GM12878 (cell line): ENCODE measurements at regions not wholly inside any gene's neighbourhood (a gene's known extent, or its start where the extent isn't known, plus 50 kb on each side); places are given as distances from the start of the nearest gene placed in this dataset.

Experiments used
- ATF7 ChIP-seq: fragments of 450-650 bp; IDR thresholded peaks from 2 replicates; pipeline ENCODE4 v1.6.1; 2016; ENCODE audit warnings: low read depth, mild to moderate bottlenecking
- CTCF ChIP-seq, 3 experiments: IDR thresholded peaks in 2 of 3; conservative IDR thresholded peaks in 1 of 3; 2 replicates each; pipeline ENCODE4 v1.5.1; 2011; ENCODE audit warnings: low read depth in 3 of 3, low read length in 3 of 3, mild to moderate bottlenecking in 3 of 3, control low read depth in 2 of 3, moderate library complexity in 2 of 3, inconsistent platforms in 1 of 3, mixed read lengths in 1 of 3; ENCODE audit not compliant: control insufficient read depth in 2 of 3, insufficient read depth in 1 of 3; ENCODE audit errors: extremely low read depth in 1 of 3
- GABPA ChIP-seq: IDR thresholded peaks from 2 replicates; pipeline ENCODE4 v1.6.1; 2014; ENCODE audit warnings: antibody characterized with exemption, low read depth, mild to moderate bottlenecking, inconsistent platforms
- NFYB ChIP-seq: IDR thresholded peaks from 2 replicates; pipeline ENCODE4 v1.6.1; 2011; ENCODE audit warnings: low read depth, mild to moderate bottlenecking, low read length, improper control_type of control experiment, moderate library complexity; ENCODE audit not compliant: insufficient read depth
- POLR2A ChIP-seq: IDR thresholded peaks from 2 replicates; pipeline ENCODE4 v1.6.1; 2011; ENCODE audit warnings: low read depth, mild to moderate bottlenecking, low read length
- SIN3A ChIP-seq: IDR thresholded peaks from 2 replicates; pipeline ENCODE4 v1.6.1; 2012; ENCODE audit warnings: low read depth, low read length, improper control_type of control experiment
- SMC3 ChIP-seq: IDR thresholded peaks from 2 replicates; pipeline ENCODE4 v1.6.1; 2011; ENCODE audit warnings: low read length, improper control_type of control experiment, borderline replicate concordance
- TAF1 ChIP-seq: IDR thresholded peaks from 2 replicates; pipeline ENCODE4 v1.6.1; 2011; ENCODE audit warnings: mild to moderate bottlenecking, low read depth, low read length, borderline replicate concordance
- TF ChIP-seq, protein P1 (sequence below): IDR thresholded peaks from 2 replicates; pipeline ENCODE4 v1.6.1; 2011; ENCODE audit warnings: low read depth, mild to moderate bottlenecking, low read length, moderate library complexity, borderline replicate concordance; ENCODE audit errors: extremely low read depth
- TF ChIP-seq, protein P2 (sequence below): IDR thresholded peaks from 2 replicates; pipeline ENCODE4 v1.6.1; 2011; ENCODE audit warnings: borderline replicate concordance, low read depth, mild to moderate bottlenecking, moderate library complexity, low read length; ENCODE audit not compliant: insufficient read depth, poor library complexity, severe bottlenecking
- TF ChIP-seq, protein P3 (sequence below): IDR thresholded peaks from 2 replicates; pipeline ENCODE4 v1.6.1; 2012; ENCODE audit warnings: mild to moderate bottlenecking, low read depth, low read length

DNA sequence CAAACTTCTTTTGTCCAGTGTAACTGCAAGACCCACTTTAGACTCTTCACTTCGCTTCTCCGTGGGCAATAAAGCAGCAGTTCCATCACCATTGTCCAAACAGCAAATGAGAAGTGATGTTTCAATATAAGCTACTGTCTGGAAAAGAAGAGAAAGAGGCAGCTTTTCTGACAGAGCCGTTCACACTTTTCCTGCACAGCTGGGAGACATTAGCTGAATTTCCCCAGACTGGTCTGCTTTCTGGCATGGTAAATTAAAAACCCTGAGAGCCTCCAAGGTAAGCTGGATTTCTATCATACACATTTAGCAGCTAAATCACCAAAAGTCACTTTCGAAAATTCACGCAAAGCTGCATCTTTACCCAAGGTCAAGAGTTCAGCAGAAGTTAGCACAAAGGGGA lies 108.5 kb upstream of the CMC1 start:
- TF ChIP-seq NFYB (no peak), CTCF (IDR thresholded peaks at IDR 0.05 in 2 of 3, conservative IDR thresholded peaks at IDR 0.05 in 1 of 3; ENCODE audit: control insufficient read depth in 2 of 3, extremely low read depth in 1 of 3, insufficient read depth in 1 of 3, low read depth in 3 of 3, low read length in 3 of 3) (no peak), TAF1 (no peak), POLR2A (no peak), GABPA (no peak), SMC3 (no peak), SIN3A (no peak), ATF7 (no peak)
- TF ChIP-seq, protein P1, sequence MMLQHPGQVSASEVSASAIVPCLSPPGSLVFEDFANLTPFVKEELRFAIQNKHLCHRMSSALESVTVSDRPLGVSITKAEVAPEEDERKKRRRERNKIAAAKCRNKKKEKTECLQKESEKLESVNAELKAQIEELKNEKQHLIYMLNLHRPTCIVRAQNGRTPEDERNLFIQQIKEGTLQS = no peak
- TF ChIP-seq, protein P2, sequence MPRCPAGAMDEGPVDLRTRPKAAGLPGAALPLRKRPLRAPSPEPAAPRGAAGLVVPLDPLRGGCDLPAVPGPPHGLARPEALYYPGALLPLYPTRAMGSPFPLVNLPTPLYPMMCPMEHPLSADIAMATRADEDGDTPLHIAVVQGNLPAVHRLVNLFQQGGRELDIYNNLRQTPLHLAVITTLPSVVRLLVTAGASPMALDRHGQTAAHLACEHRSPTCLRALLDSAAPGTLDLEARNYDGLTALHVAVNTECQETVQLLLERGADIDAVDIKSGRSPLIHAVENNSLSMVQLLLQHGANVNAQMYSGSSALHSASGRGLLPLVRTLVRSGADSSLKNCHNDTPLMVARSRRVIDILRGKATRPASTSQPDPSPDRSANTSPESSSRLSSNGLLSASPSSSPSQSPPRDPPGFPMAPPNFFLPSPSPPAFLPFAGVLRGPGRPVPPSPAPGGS = no peak
- TF ChIP-seq, protein P3, sequence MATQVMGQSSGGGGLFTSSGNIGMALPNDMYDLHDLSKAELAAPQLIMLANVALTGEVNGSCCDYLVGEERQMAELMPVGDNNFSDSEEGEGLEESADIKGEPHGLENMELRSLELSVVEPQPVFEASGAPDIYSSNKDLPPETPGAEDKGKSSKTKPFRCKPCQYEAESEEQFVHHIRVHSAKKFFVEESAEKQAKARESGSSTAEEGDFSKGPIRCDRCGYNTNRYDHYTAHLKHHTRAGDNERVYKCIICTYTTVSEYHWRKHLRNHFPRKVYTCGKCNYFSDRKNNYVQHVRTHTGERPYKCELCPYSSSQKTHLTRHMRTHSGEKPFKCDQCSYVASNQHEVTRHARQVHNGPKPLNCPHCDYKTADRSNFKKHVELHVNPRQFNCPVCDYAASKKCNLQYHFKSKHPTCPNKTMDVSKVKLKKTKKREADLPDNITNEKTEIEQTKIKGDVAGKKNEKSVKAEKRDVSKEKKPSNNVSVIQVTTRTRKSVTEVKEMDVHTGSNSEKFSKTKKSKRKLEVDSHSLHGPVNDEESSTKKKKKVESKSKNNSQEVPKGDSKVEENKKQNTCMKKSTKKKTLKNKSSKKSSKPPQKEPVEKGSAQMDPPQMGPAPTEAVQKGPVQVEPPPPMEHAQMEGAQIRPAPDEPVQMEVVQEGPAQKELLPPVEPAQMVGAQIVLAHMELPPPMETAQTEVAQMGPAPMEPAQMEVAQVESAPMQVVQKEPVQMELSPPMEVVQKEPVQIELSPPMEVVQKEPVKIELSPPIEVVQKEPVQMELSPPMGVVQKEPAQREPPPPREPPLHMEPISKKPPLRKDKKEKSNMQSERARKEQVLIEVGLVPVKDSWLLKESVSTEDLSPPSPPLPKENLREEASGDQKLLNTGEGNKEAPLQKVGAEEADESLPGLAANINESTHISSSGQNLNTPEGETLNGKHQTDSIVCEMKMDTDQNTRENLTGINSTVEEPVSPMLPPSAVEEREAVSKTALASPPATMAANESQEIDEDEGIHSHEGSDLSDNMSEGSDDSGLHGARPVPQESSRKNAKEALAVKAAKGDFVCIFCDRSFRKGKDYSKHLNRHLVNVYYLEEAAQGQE = no peak
